Natural killer cell (primary cell): ENCODE measurements at regions not wholly inside any gene's neighbourhood (a gene's known extent, or its start where the extent isn't known, plus 50 kb on each side); places are given as distances from the start of the nearest gene placed in this dataset.

Source experiments
- ATAC-seq, 3 donors: fragments of 150-1000 bp in 2 of 3; fragments of 200-7000 bp in 1 of 3; cut with Tn5 transposase; 1 replicate in 1 of 3; 2 replicates in 2 of 3; pipeline ENCODE4 v1.10.0; 2021; ENCODE audit warnings: mild to moderate bottlenecking in 2 of 3, moderate library complexity in 2 of 3
- DNase-seq, 2 donors: peaks; one replicate each; pipeline versions ENCODE4 v3.0.0 to v3.0.0-alpha.2; 2013 to 2021; ENCODE audit warnings: mixed read lengths in 1 of 2
- H3K27ac ChIP-seq: one replicate; pipeline ENCODE4 v1.5.1; 2013; ENCODE audit warnings: mild to moderate bottlenecking, low read length
- H3K27me3 ChIP-seq: one replicate; pipeline ENCODE4 v1.6.1; 2013; ENCODE audit warnings: low read length; ENCODE audit not compliant: control insufficient read depth, insufficient read depth
- H3K36me3 ChIP-seq: one replicate; pipeline ENCODE4 v1.6.1; 2013; ENCODE audit warnings: low read length; ENCODE audit not compliant: control insufficient read depth, insufficient read depth
- H3K4me1 ChIP-seq: one replicate; pipeline ENCODE4 v1.6.1; 2013; ENCODE audit warnings: low read length; ENCODE audit not compliant: control insufficient read depth, insufficient read depth
- H3K4me3 ChIP-seq: one replicate; pipeline ENCODE4 v1.5.1; 2013; ENCODE audit warnings: low read length
- H3K9me3 ChIP-seq: one replicate; pipeline ENCODE4 v1.6.1; 2013; ENCODE audit warnings: low read length; ENCODE audit not compliant: control insufficient read depth, insufficient read depth
- H3K27ac Mint-ChIP-seq, 2 donors: one replicate each; pipeline ENCODE4 v1.8.0; 2022; ENCODE audit warnings: mild to moderate bottlenecking in 2 of 2, mixed read lengths in 2 of 2, moderate library complexity in 1 of 2
- H3K27me3 Mint-ChIP-seq, 2 donors: one replicate each; pipeline ENCODE4 v1.8.0; 2022; ENCODE audit warnings: low read depth in 2 of 2, mixed read lengths in 2 of 2
- H3K36me3 Mint-ChIP-seq: one replicate; pipeline ENCODE4 v1.8.0; 2022; ENCODE audit warnings: mixed read lengths
- H3K4me1 Mint-ChIP-seq, 2 donors: one replicate each; pipeline ENCODE4 v1.8.0; 2022; ENCODE audit warnings: mixed read lengths in 2 of 2
- H3K4me3 Mint-ChIP-seq: one replicate; pipeline ENCODE4 v1.8.0; 2022; ENCODE audit warnings: mild to moderate bottlenecking, moderate library complexity, mixed read lengths
- H3K9me3 Mint-ChIP-seq, 2 donors: one replicate each; pipeline ENCODE4 v1.8.0; 2022; ENCODE audit warnings: mixed read lengths in 2 of 2
- WGBS: methylation state at CpG from one replicate; pipeline ENCODE4 v1.1.7; 2013; ENCODE audit warnings: missing lambda C conversion rate; ENCODE audit not compliant: insufficient coverage; 5-methylcytosine and 5-hydroxymethylcytosine counted together
- intact Hi-C: fragments of 100-400 bp; cut with micrococcal nuclease; formaldehyde crosslinking; loops from one replicate; pipeline ENCODE4 v1.14.2; 2022
- TF ChIP-seq, protein P1 (sequence below): fragments of 200-600 bp; IDR thresholded peaks from one replicate; pipeline ENCODE4 v1.8.0; 2022; ENCODE audit warnings: antibody characterized with exemption

DNA sequence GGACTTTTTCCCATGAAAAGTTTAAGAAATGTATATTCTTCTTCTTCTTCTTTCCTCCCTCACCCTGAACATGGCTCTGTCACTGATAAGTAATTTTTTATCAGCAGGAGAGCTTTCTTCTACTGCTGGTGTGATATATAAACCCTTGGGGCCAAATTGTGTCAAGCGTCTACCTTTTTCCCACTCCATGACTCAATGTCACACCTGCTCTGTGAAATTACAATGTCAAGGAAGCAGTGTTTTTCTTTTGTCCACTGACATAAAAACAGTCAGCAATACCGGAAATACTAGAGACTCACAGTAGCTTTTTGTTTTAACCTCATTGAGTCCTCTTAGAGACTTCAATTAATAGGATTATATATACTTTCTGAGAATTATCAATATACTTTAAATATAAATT is 416.2 kb upstream of the ADGRL4 start:
- H3K4me1 ChIP-seq, result no peaks in the 10 kb centered on the region
- no peak overlapping the region for H3K4me3 ChIP-seq
- intact Hi-C loops, result no loop called here
- H3K27ac Mint-ChIP-seq, result no peak overlapping the region
- no peaks in the 10 kb centered on the region for H3K27me3 Mint-ChIP-seq
- 81% methylated on average over 2 of the region's 2 CpGs for WGBS
- no peaks in the 10 kb centered on the region for H3K27me3 ChIP-seq
- no peak overlapping the region for H3K27ac ChIP-seq
- H3K9me3 ChIP-seq, result no peaks in the 10 kb centered on the region
- ATAC-seq (no peak), DNase-seq (no peak)
- H3K9me3 Mint-ChIP-seq, result peaks cover 0 to 4% of the 10 kb centered on the region in 2 donors
- H3K36me3 Mint-ChIP-seq, result no peaks in the 10 kb centered on the region
- H3K4me1 Mint-ChIP-seq, result no peaks in the 10 kb centered on the region
- H3K4me3 Mint-ChIP-seq, result no peak overlapping the region
- TF ChIP-seq, protein P1, sequence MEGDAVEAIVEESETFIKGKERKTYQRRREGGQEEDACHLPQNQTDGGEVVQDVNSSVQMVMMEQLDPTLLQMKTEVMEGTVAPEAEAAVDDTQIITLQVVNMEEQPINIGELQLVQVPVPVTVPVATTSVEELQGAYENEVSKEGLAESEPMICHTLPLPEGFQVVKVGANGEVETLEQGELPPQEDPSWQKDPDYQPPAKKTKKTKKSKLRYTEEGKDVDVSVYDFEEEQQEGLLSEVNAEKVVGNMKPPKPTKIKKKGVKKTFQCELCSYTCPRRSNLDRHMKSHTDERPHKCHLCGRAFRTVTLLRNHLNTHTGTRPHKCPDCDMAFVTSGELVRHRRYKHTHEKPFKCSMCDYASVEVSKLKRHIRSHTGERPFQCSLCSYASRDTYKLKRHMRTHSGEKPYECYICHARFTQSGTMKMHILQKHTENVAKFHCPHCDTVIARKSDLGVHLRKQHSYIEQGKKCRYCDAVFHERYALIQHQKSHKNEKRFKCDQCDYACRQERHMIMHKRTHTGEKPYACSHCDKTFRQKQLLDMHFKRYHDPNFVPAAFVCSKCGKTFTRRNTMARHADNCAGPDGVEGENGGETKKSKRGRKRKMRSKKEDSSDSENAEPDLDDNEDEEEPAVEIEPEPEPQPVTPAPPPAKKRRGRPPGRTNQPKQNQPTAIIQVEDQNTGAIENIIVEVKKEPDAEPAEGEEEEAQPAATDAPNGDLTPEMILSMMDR, result no peak
- H3K36me3 ChIP-seq, result no peaks in the 10 kb centered on the region

DNA sequence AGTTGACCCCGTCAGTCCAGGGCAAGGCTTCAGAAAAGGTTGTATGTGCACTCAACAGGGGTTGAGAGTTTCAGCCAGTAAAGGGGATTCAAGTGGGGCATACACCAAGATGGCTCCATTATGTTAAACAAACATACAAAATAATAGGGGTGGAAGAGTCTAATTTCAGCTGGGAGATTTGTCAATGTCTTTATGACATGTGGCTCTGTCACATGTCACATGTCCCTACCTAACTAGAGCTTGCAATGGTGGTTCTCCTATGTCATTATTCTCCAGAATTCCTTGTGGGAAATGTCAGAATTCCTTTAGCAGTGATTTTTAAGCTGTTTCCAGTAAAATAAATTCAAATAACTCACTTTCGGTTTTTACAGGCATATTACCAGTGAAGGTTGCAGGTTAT is 392.0 kb upstream of the ADGRL4 start:
- H3K9me3 Mint-ChIP-seq, result peaks cover 11 to 21% of the 10 kb centered on the region in 2 donors

DNA sequence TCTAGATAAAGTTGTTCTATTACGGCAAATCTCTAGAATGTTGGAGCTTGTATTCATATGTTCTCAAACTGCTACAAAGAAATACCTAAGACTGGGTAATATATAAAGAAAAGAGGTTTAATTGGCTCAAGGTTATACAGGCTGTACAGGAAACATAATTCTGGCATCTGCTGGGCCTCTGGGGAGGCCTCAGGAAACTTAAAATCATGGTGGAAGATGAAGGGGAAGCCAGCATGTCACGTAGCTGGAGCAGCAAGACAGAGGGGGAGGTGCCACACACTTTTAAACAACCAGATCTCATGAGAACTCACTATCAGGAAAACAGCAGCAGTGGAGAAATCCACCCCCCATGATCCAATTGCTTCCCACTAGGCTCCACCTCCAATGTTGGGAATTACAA is 390.4 kb upstream of the ADGRL4 start:
- TF ChIP-seq, protein P1, result no peak
- H3K36me3 ChIP-seq, result no peaks in the 10 kb centered on the region

More for the DNA sequence above, 392.0 kb upstream of the ADGRL4 start:
- H3K27ac ChIP-seq, result no peak overlapping the region
- H3K36me3 ChIP-seq, result no peaks in the 10 kb centered on the region
- no peaks in the 10 kb centered on the region for H3K27me3 Mint-ChIP-seq
- no peaks in the 10 kb centered on the region for H3K4me1 Mint-ChIP-seq
- no peaks in the 10 kb centered on the region for H3K27me3 ChIP-seq
- no peak overlapping the region for H3K4me3 ChIP-seq
- intact Hi-C loops, result no loop called here
- peaks cover 4% of the 10 kb centered on the region for H3K36me3 Mint-ChIP-seq
- ATAC-seq, result no peak
- no peak for DNase-seq
- TF ChIP-seq, protein P1, result no peak
- H3K4me3 Mint-ChIP-seq, result no peak overlapping the region
- no peak overlapping the region for H3K27ac Mint-ChIP-seq
- no peaks in the 10 kb centered on the region for H3K4me1 ChIP-seq
- WGBS, result 72% methylated on average over 2 of the region's 2 CpGs
- peaks cover 3% of the 10 kb centered on the region for H3K9me3 ChIP-seq

DNA sequence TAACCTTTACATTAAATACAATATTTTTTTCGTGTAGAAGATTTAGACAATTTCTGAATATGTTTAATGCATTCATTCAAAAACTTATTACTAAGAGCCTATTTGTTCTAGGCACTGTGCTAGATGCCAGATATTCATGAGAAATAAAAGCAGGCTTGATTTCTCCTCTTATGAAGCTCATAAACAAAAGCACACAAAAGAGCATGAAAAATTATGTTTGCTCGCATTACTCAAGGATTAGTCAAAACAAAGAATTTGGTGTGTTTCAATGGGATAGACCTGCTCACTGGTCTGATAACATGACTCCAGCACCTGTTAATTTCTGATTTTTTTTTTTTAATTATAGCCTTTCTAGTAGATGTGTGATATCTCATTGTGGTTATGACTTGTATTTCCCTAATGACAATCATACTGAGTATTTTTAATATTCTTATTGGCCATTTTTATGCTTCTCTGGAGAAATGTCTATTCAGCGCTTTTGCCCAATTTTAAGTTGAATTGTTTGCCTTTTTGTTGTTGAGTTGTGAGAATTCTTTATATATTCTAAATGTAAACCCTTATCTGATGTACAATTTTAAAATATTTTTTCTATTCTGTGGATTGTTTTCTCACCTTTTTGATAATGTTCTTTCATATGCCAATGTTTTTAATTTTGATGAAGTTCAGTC is 382.3 kb upstream of the ADGRL4 start:
- Histone ChIP-seq H3K4me3 (no peak overlapping the region), H3K36me3 (no peaks in the 10 kb centered on the region), H3K27ac (no peak overlapping the region), H3K4me1 (no peaks in the 10 kb centered on the region), H3K9me3 (no peaks in the 10 kb centered on the region), H3K27me3 (no peaks in the 10 kb centered on the region)
- TF ChIP-seq, protein P1, result no peak
- no peak overlapping the region for H3K4me3 Mint-ChIP-seq
- DNase-seq (no peak), ATAC-seq (no peak)
- no peaks in the 10 kb centered on the region for H3K27me3 Mint-ChIP-seq
- intact Hi-C loops, result no loop called here
- H3K4me1 Mint-ChIP-seq, result no peaks in the 10 kb centered on the region
- H3K36me3 Mint-ChIP-seq, result no peaks in the 10 kb centered on the region
- no peak overlapping the region for H3K27ac Mint-ChIP-seq
- 82% methylated on average over 1 of the region's 3 CpGs for WGBS
- peaks cover 3 to 11% of the 10 kb centered on the region in 2 donors for H3K9me3 Mint-ChIP-seq

More for the DNA sequence above, 390.4 kb upstream of the ADGRL4 start:
- no peak for ATAC-seq
- Mint-ChIP-seq H3K36me3 (peaks cover 4% of the 10 kb centered on the region), H3K4me3 (no peak overlapping the region), H3K27ac (no peak overlapping the region), H3K9me3 (peaks cover 11 to 21% of the 10 kb centered on the region in 2 donors), H3K4me1 (no peaks in the 10 kb centered on the region), H3K27me3 (no peaks in the 10 kb centered on the region)
- Histone ChIP-seq H3K27me3 (no peaks in the 10 kb centered on the region), H3K4me1 (no peaks in the 10 kb centered on the region), H3K4me3 (no peak overlapping the region), H3K27ac (no peak overlapping the region), H3K9me3 (peaks cover 3% of the 10 kb centered on the region)
- DNase-seq, result no peak
- 33% methylated on average over 1 of the region's 2 CpGs for WGBS
- intact Hi-C loops, result no loop called here
